DMS153 treated with DMSO at 0.1 percent for 48 hours (cell line): ENCODE measurements at regions not wholly inside any gene's neighbourhood (a gene's known extent, or its start where the extent isn't known, plus 50 kb on each side); places are given as distances from the start of the nearest gene placed in this dataset.

Experiments used
- DNase-seq: peaks from one replicate; lab custom pipeline; 2025; ENCODE audit not compliant: unreplicated experiment; lab: John Stamatoyannopoulos, UW

DNA sequence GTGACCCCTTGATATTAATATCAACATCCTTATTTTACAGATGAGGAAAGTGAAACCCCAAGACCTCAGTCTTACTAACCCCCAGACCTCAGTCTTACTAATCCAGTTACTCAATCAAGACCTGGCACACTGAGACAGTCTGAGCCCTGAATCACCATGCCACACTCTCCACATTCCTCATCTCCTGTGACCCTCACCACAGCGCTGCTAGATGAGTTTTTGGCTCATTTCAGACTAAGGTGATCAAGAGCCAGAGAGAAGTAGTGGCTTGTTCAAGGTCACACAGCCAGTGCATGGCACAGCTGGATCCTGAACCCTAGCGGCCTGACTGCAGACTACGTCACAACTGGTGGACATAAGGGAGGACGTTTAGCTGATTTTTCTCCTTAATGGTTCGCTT is 579.2 kb downstream of the BCL11B start:
- DNase-seq, result no peak

DNA sequence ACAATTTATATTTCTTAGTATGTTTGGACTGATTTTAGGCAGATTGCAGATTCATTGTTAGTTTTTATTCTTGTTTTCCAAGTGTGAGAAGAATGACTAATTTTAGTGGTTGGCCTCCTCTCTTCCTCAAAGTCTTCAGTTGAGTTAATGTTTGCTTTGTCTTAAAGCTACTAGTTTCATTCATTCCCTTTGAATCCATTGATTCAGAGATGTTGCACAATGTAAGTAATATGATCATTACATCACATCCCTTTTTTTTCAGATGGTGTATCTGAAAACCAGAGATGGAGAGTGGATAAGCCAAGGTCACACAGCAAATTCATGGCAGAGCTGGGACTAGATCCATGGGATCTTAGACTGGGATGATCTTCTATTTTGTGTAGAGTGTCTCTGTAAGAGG is 577.5 kb downstream of the BCL11B start:
- DNase-seq, result no peak

DNA sequence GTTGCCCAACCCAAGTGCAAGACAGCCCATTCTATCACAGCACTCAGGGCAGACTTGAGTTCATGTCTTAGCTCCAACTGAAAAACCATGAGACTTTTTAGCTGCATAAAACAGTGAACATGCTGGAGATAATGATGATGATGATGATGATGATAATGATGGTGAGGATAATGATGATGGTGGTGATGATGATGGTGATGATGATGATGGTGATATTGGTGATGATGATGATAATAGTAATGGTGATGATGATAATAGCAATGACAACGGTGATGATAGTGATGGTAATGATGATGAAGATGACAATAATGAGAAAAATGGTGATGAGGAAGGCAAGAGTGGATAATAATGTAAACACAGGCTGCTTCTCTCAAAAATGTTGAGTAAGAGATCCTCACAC is 576.2 kb downstream of the BCL11B start:
- no peak for DNase-seq

DNA sequence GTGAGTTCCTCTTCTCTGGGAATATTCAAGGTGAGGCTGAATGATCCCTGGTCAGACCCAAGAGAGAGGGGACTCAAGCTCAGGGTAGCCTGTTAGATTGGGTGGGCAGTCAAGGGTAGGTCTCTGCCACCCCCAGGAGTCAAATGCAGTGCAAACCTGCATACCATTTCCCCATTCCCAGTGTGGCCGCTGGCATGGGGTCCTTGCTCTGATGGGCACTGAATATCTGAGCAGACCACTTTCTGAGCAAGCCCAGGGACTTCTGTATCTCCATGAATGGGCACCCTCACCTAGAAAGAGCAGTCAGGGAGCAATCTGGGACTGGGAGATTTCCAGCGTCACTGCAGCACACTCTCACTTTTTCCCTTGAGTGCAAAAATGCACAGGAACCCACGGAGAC is 573.7 kb downstream of the BCL11B start:
- DNase-seq, result no peak

DNA sequence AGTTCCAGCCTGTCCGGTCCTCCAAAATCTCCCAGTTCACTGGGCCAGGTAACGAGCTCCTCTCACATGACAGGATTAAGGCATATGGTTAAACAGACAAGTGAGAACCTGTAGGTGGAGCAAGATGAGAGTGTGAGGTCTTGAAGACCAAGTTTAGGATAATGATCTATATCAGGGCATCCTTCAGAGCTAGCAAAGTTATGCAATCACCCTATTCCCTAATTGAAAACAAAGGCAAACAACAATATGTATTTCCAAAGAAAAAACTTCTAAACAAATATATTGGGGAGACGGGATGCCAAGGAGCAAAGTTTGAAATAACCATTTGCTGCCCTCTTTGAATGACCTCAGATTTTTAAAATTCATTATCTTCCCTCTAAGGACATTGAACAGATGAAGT is 571.2 kb downstream of the BCL11B start:
- DNase-seq, result no peak

DNA sequence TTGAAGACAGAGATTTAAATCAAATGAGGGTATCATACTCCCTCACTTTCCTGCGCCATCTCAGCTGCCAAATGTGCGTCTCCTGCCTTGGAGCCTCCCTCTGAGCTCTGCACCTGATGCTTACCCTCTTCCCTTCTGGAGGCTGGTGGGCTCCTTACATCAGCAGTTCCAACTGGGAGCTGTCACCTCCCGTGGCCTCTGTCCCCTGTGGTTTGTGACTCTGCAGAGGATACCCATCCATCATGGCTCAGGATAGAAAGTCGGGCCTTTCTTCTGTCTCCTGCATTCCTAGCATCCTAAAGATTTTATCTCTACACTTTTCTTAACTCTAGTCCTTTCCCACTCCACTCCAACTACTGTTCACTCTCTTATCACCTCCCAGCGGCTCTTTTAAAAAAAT is 570.6 kb downstream of the BCL11B start:
- DNase-seq, result no peak

DNA sequence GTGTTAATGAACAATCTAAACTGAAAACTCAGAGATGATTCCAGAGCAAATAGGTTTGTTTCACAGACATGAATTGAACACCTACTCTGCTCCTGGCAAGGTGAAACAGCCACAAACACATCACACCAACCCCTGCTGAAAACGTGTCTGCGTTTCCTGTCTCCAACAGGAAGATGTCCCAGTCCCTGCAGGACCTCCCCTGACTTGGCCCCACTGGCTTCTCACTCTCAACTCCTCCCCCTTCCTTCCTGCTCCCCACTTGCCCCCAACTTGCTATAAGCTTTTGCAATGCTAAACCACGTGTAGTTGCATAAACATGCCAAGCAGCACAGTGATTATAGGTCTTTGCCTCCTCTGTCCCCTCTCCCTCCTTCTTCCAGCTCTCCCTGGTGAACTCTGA is 567.6 kb downstream of the BCL11B start:
- no peak for DNase-seq

DNA sequence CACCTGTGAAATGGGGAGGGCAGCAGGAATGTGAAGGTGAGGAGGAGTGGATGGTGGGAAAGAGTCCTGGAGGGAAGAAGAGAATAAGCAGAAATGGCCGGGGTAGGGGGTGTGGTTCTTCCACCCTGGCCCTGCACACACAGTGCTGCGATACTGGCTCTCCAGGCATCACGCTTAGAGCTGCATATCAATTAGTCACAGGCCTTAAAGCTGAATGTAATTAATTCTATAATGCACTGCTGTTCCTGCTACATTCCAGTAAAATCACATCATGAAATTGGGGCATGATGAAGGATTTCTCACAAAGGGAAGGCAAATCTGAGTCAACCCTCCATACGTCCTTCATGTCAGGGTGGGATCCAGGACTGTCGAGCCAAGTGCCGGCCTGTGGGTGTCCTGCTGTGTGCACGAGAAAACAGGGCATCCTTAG is 566.1 kb downstream of the BCL11B start:
- no peak for DNase-seq

DNA sequence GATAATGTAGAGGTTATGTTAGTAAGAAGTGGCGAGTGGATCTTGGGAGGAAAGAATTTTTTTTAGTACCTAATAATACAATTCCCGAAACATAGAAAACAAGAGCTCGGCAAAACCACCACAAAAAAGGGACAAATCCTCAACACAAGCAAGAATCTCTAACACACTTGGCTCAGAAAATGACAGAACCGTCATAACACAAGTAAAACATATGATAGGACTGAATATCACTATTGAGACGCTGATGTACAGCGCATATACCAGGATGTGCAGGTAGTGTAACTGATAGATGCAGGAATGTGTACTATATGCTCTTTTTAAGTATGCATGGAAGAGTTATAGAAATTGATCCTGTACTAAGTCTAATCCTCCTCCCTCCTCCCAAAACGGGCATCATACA is 564.5 kb downstream of the BCL11B start:
- no peak for DNase-seq

DNA sequence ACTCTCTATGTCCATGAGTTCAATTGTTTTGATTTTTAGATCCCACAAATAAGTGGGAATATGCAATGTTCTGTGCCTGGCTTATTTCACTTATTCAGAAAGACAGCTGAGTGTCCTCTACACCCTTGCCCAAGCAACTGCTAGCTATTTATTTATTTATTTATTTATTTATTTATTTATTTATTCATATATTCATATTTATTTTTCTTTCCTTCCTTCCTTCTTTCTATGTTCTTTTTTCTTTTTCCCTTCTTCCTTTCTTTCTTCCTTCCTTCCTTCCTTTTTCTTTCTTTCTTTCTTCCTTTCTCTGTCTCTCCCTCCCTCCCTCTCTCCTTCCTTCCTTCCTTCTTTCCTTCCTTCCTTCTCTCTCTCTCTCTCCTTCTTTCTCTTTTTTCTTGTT is 563.4 kb downstream of the BCL11B start:
- DNase-seq, result no peak

DNA sequence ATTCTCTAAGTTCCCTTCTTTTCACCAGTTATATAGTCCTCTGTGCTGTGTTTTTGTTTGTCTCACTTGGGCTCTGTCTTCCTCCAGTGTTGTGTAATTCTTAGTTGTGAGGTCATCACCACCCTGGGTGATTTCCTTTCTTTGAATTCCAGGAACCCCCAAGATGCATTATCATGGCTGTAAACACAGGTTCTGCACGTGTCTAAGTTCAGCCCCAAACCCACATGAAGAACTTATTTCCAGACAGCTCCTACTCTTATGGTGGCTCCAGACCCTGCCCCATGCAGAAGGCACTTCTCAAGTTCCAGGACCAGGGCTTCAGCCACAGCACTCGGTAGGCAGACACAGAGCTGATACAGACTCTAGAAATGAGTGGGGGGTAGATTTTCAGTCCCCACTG is 560.5 kb downstream of the BCL11B start:
- no peak for DNase-seq

DNA sequence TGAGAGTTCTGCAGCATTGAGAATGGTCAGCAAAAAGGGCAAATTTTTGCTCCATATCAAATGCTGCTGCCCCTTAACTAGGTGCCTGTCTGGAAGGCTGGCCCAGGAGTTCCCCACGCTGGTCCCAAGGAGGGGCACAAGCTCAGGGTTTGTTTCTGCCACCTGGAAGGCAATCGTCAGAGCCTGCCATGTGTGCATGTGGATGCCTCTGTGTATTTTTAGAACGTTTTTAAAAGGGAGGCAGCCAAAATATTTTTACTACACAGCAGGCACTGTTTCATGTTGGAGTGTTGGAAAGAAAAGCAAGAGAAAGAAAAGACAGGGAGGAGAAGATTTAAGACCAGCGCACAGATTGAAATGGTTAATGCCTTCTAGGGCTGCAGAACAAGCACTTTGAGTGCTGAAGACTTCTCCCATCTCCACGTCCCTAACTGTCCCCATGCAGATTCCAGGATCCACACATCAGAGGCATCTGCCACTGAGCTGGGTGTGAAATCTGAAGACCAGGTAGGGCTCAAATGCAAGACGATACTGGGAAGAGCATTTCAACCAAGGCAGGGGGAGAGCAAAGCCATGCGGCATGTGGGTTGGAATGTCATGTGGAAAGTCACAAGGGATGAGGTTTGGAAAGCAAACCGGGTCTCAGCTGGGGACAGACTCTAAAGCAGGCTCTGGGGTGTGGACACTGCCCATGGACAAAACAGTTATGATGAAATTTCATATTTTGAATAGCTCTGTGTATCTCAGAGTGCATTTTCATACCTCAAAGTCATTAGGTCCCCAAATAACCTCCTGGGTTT is 557.2 kb downstream of the BCL11B start:
- no peak for DNase-seq

DNA sequence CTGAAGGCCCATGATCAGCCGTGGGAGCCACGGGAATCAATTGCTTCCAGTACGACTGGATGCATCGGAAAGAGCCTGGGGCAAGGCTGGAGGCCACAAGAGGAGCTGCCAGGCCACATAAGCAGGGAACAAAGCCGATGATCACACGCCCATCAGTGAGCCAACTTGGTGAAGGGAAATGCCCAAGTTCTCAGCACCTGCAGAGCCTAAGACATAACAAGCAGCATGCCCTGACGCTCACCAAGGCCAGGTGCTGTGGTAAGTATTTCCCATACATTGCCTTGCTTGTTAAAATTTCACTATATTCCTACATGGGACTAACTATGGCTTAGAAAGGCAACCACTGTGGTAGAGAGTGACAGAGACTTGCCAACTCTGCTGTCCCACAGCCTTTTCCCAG is 555.9 kb downstream of the BCL11B start:
- DNase-seq, result no peak

DNA sequence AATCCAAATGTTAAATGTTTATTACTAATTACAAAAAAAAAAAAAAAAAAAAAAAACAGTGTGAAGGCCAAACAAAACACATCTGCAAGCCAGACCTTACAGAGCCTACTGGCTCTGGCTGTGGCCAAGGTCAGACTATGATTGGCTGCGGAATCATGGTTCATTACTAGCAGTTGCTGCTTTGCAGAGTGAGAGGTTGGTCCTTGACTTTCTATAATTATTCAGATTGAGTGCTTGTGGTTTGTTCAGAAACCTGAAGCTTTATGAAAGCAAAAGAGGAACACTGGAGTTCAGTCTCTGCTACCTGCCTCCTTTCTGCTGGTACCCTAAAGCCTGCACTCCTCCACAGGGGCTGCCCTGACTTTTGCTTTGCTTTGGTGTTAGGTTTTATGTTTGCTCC is 550.9 kb downstream of the BCL11B start:
- no peak for DNase-seq

DNA sequence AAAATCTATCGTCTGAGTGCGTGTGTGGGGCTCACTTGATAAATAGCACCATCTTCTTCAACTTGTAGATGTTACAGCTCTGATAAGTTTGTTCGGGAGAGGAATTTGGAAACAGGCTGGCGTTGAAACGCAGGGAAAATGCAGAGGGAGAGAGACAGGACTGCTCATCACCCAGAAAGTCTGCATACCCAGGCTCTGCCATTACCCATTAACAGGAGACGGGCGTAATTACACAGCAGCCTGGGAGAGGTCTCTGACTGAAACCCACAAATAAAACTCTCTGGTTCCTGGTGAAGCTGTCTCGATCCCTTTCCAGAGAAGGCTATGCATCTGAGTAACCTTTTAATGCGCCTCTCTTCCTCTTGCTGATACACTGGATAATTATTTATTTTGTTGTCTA is 547.3 kb downstream of the BCL11B start:
- no peak for DNase-seq

DNA sequence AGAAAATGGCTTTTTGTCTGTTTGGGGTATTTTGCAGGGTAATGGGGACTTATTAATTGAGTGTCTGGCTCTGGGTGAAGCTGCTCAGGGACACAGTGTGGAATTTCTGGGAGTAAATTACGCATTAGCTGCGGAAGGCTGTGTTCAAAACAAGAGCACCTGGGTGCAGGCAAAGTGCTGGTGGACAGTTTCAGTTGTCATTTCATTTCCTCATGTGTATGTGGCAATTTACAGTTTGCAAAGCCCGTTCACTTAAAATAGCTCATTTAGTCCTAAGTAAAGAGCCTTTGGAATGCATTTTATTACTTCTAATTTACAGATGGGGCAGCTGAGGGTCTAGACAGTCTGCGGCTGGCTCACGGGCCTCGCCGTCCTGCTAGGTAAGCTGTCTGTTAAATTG is 546.8 kb downstream of the BCL11B start:
- DNase-seq, result no peak

DNA sequence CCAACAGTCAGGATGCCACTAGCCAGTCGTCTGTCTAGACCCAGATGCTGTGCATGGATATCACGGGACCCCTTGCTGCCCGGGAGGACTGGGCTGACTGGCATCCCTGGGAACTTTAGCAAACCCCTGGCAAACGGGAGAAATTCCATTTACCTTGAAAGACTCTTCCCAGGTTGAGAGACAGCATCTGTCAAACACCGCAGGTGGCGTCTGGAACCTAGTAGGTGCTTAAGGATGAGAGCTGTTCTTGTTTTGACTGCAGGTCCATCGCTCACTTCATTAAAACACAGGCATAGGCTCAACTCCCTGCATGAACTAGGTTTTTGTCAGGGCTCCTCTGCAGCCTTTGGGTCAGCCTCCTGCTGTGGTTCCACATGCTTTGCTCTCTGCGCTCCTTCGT is 546.3 kb downstream of the BCL11B start:
- DNase-seq, result no peak

DNA sequence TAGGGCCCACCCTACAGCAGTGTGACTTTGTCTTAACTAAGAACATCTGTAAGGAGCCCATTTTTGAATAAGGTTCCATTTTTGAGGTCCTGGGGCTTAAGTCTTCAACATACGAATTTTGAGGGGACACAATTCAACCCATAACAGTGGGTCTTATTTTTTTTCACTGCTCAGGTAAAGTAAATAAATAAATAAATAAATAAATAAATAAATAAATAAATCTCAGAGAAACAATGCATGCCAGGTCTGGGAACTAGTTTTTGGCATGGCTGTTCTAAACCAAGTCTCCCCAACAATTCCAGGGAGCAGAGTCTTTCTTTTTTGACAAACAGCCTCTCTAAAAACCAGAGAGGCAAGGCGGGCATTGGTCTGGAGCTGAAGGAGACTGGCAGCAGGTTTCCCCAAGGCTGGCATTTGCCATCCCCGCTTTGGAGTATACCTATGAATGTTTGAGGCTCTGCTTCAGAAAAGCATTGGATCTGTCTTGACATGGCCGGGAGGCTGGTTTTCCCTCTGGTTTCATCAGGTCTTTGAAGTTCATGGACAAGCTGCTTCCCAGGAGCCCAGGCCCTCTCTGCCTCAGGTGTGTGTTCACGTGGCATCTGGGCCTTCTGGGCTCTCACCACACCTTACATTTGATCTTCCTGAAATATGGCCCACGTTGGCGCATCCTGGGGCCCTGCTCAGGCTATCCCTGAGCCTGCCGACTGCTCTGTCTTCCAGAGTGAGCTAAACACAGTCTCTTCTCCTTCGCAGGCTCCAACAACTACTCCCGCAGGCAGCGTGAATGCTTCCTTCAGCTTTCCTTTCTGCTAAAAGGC is 545.2 kb downstream of the BCL11B start:
- no peak for DNase-seq

DNA sequence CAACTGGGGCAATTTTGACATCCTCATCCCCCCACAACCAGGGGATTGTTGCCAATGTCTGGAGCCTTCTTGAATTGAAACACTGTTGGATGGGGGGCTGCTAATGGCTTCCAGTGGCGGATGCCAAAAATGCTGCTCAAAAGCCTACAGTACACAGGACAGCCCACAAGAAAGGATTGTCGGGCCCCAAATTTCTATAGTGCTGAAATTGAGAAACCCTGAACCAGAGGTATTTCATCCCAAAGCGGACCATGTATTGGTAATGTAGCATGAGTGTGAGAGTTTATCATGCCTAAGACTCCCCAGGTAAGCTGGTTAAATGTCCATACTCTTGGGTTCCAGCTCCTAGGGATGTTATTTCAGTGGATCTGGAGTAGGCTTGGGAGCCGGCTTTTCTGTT is 544.0 kb downstream of the BCL11B start:
- DNase-seq, result no peak

DNA sequence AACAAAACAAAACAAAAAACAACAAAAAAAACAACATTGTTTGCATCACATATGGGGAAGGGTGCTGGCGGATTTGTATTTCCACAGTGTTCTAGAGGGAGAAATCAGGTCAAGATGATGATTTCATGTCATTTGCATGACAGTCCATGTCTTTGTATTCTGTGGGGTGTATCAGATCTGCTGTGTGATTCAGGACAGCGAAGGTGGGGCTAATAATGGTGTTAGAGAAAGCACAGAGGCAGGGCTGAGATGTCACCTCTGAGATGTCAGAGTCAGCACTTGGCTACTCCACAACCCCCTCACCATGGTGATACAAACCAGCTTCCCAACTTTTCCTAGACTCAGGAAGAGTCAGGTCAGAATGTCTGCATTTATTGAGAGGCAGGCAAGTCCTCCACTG is 543.2 kb downstream of the BCL11B start:
- no peak for DNase-seq

DNA sequence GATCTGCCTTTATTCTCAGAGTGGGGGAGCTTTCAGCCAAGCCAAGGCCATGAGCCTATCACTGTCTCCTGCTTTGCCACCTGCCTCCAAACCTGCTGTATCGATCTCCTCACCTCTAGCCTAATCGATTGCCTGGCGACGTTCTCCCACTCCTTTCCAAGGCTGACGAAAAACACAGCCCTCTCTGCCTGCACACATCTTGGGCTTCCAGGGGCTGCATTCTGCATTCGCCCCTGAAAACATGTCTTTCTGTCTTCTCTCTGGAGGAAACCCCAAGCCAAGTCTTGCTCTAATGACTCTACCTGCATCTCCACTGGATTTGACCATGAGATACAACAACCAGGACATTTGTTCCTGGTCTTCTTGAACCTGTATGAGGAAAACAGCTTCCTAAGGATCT is 540.7 kb downstream of the BCL11B start:
- DNase-seq, result no peak

DNA sequence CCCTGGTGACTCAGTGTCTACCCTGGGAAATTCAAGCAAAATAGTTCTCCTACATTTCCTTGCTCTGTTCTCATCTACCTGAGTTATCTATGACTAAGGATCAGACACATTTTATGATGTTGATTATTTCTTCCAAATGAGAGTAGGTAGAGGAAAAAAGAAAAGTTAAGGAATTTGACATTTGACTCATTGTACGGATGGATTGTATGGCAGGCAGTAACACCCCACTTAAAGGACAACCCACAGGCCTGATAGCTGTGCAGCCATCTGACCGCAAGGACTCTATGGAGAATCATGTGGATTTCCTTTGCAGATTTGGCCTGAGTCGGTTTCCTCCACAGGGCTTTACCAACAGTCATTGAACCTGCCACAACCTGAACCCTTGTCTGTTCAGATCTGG is 540.3 kb downstream of the BCL11B start:
- no peak for DNase-seq

DNA sequence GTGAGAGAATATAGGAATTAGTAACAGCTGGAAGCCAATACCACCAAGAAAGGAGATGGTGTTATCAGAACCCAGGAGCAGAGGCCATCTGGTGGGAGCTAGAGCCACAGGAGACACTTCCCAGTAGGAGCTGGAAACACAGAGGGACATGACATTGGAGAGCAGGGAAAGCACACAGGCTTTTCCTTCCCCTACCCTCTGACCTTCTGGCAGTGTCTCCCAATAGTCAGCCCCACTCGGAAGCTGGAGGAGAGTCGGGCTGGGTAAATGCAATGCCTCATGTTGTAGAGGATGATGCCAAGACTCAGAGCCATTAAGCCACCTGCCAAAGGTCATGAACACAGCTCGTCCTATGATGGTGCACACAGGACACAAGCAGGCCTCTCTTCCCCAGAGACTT is 538.5 kb downstream of the BCL11B start:
- no peak for DNase-seq
